Muscle layer of duodenum (tissue), 2 donors: ENCODE measurements at regions not wholly inside any gene's neighbourhood (a gene's known extent, or its start where the extent isn't known, plus 50 kb on each side); places are given as distances from the start of the nearest gene placed in this dataset.

Experiments used
- H3K27ac ChIP-seq: one replicate; pipeline ENCODE4 v1.7.0; 2013; ENCODE audit warnings: mild to moderate bottlenecking, low read length
- H3K27me3 ChIP-seq: one replicate; pipeline ENCODE4 v1.7.0; 2013; ENCODE audit warnings: low read depth, mild to moderate bottlenecking, control low read depth, low read length
- H3K36me3 ChIP-seq, 2 donors: one replicate each; pipeline ENCODE4 v1.7.0; 2013; ENCODE audit warnings: low read length in 2 of 2, control low read depth in 1 of 2, mild to moderate bottlenecking in 1 of 2; ENCODE audit not compliant: insufficient read depth in 2 of 2, control insufficient read depth in 1 of 2
- H3K4me1 ChIP-seq, 2 donors: one replicate each; pipeline ENCODE4 v1.7.0; 2013; ENCODE audit warnings: low read length in 2 of 2, mild to moderate bottlenecking in 2 of 2, control low read depth in 1 of 2, moderate library complexity in 1 of 2; ENCODE audit not compliant: insufficient read depth in 2 of 2, control insufficient read depth in 1 of 2
- H3K4me3 ChIP-seq, 2 donors: one replicate each; pipeline ENCODE4 v1.7.0; 2013; ENCODE audit warnings: low read length in 2 of 2, low read depth in 1 of 2, mild to moderate bottlenecking in 1 of 2
- H3K9me3 ChIP-seq, 2 donors: one replicate each; pipeline ENCODE4 v1.7.0; 2013; ENCODE audit warnings: low read length in 2 of 2, control low read depth in 1 of 2, mild to moderate bottlenecking in 1 of 2; ENCODE audit not compliant: control insufficient read depth in 1 of 2
- donor health status: healthy.

DNA sequence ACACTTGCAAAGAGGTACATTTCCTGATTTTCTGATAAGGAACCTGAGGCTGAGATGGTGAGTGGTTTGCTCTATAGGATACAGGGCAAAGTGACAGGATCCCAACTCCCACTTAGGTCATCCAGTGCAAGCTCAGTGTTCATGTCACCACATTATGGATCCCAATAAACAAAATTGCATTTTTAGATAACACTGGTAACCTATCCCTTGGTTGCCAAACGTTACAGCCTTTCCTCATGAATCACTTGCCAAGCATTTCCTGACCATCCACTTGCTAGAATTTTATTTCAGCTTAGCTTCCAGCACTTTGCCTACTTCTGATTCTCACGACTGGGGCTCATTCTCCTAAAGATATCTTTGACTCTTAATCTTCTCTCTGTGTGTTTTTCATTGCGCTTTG is 131.4 kb upstream of the ODAD2 start:
- H3K27me3 ChIP-seq: no peaks in the 10 kb centered on the region
- peaks cover 0 to 9% of the 10 kb centered on the region in 2 donors for H3K36me3 ChIP-seq
- no peaks in the 10 kb centered on the region for H3K4me1 ChIP-seq
- H3K4me3 ChIP-seq: no peak overlapping the region
- no peaks in the 10 kb centered on the region for H3K9me3 ChIP-seq
- no peak overlapping the region for H3K27ac ChIP-seq

DNA sequence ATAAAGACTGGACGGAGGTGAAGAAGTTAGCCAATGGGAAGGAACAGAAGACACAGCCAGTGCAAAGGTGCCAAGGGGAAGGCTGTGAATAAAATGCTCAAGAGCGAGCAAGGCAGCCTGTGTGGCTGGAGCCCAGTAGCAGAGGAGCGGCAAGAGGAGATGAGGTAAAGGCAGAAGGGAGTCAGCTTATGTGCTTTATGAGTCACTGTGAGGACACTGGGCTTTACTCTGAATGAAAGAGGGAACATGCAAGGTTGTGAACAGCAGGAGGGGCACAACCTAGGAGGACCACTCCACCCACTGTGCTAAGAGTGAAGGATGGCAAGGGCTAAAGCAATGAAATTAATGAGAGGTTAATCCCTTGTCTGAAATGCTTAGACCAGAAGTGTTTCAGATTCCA is 129.0 kb upstream of the ODAD2 start:
- Histone ChIP-seq H3K4me3 (no peak overlapping the region), H3K9me3 (no peaks in the 10 kb centered on the region), H3K27me3 (no peaks in the 10 kb centered on the region), H3K4me1 (no peaks in the 10 kb centered on the region), H3K36me3 (peaks cover 0 to 9% of the 10 kb centered on the region in 2 donors), H3K27ac (no peak overlapping the region)

DNA sequence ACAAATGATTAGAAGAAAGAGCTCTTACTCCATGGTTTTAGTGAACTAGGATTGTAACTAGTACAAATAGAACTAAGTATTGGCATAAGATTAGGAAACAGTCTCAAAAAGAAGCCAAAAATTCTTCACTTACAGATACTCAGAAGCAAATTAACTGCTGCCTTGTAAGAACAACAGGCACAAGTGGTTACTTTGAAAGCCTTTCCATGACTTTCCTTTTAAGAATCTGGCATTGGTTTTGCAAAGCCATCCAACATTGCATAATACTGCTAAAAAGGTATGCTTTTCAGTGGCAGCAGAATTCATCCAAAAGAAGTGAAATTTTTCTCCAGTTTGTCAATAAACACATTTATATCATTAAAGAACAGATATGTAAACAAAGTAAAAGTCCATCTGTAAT is 126.8 kb upstream of the ODAD2 start:
- H3K9me3 ChIP-seq: no peaks in the 10 kb centered on the region
- no peaks in the 10 kb centered on the region for H3K27me3 ChIP-seq
- H3K4me1 ChIP-seq: no peaks in the 10 kb centered on the region
- H3K36me3 ChIP-seq: peaks cover 0 to 16% of the 10 kb centered on the region in 2 donors
- no peak overlapping the region for H3K4me3 ChIP-seq
- H3K27ac ChIP-seq: no peak overlapping the region

DNA sequence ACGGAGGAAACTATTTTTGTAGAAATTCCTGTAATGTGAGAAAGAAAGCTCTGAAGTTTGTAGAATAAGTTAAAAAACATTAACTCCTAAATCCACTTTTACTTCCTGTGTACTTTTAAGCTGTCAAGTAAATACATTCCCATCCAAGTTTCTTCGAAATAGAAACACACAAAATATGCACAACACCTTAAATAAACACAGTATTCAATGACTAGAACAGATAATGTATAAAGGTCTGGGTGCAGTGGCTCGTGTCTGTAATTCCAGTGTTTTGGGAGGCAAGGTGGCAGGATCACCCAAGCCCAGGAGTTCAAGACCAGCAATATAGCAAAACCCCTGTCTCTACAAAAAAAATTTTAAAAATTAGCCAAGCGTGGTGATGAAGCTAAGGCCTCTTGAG is 121.9 kb upstream of the ODAD2 start:
- Histone ChIP-seq H3K27me3 (no peaks in the 10 kb centered on the region), H3K4me3 (no peak overlapping the region), H3K36me3 (peaks cover 0 to 11% of the 10 kb centered on the region in 2 donors), H3K4me1 (peaks cover 0 to 5% of the 10 kb centered on the region in 2 donors), H3K27ac (no peak overlapping the region), H3K9me3 (no peaks in the 10 kb centered on the region)

DNA sequence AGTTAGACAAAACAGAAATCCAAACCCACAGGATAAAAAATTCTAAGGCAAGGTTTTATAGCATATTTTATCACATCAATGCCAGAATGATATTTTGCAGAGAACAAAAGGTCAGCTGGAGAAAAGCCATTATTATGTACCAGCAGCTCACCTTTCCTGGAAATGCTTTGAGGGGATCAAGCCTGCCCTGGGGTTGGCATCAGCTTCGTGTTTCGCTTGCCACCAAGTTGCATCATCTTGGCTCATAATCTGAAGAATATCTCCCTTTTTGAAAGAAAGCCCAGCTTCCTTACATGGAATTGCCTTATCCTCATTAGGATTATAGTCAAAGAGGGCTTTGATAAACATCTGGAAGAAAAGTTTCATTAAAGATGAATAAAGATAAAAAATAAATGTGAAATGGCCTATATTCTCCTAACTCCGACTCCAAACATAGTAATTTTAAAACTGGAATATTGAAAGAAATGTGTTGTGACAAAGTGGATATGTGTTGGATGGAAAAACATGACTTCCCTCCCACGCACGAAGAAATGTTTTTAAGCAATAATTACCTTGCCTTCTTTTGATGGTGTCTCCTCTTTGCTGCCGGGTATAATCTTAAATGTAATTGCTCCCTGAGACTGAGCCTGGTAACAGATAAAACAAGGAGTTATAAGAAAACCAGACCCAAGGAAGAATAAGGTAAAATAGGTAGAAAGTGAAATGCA is 121.3 kb upstream of the ODAD2 start:
- Histone ChIP-seq H3K36me3 (peaks cover 0 to 11% of the 10 kb centered on the region in 2 donors), H3K4me1 (peaks cover 0 to 5% of the 10 kb centered on the region in 2 donors), H3K4me3 (no peak overlapping the region), H3K9me3 (no peaks in the 10 kb centered on the region), H3K27me3 (no peaks in the 10 kb centered on the region), H3K27ac (no peak overlapping the region)

DNA sequence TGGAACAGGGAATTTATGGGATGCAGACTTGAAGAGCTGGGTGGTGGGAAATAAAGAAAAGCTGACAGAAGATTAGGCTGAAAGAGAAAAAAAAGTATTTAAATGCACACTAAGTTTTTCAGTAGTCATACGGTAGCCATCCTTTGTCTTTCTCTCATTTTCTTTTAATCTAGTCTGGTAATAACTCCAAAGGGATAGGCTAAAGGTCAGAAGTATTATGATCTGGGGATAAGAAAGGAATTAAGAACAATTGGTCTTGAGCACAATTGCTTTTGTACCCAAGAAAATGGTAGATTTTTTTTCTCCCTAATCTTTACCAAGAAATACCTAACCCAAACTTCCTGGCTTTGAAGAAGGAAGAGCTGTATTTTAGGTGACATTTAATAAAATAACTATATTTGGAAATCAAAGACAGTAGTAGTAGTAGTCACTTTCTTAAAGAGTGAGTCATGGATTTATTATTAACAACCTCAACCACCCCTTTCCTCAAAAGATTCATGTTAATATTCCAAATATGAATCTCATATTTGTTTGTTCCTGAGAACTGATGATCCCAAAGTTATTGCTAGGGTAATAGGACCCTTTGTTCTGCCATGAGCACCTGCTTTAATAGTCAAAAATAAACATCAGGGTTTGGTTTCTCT is 120.2 kb upstream of the ODAD2 start:
- no peaks in the 10 kb centered on the region for H3K9me3 ChIP-seq
- H3K4me3 ChIP-seq: no peak overlapping the region
- peaks cover 0 to 11% of the 10 kb centered on the region in 2 donors for H3K36me3 ChIP-seq
- H3K27me3 ChIP-seq: no peaks in the 10 kb centered on the region
- H3K4me1 ChIP-seq: peaks cover 0 to 5% of the 10 kb centered on the region in 2 donors
- H3K27ac ChIP-seq: no peak overlapping the region

DNA sequence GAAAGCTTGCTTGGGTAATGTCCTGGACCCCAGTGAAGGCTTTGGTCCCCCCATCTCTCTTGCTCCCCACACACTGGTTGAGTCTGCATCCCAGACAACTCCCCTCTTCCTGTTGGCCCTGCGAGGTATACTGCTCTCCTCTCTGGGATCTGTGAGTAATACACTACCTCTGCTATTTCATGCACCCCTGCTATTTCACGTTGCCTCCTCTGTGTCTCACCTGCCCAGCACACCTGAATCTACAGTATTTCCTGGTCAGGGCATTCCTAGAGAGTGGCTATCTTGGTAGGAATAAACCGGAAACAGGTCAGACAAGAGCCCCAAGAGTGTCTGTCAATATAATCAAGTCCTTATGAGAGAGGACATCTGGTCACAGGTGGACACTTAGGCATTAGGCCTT is 114.3 kb upstream of the ODAD2 start:
- H3K9me3 ChIP-seq: no peaks in the 10 kb centered on the region
- H3K27me3 ChIP-seq: no peaks in the 10 kb centered on the region
- no peaks in the 10 kb centered on the region for H3K36me3 ChIP-seq
- H3K27ac ChIP-seq: no peak overlapping the region
- H3K4me3 ChIP-seq: no peak overlapping the region
- H3K4me1 ChIP-seq: no peaks in the 10 kb centered on the region

DNA sequence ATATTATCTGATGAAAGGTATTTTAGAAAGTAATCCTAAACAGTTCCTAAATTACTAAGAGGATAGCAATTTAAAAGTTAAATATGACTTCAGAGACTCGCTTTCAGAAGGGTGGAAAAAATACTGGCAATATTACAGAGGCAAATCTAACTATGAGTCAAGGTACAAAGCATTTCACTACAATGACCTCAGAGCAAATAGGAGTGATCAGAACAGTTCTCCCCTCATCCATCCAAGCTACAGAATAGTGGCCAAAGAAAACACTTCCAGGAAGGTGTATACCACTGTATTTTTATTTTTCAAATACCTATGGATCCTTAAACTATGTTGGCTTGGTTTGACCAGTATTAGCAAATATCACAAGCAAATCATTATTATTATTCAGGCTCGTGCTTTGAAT is 112.8 kb upstream of the ODAD2 start:
- no peaks in the 10 kb centered on the region for H3K4me1 ChIP-seq
- H3K27me3 ChIP-seq: no peaks in the 10 kb centered on the region
- H3K27ac ChIP-seq: no peak overlapping the region
- H3K9me3 ChIP-seq: no peaks in the 10 kb centered on the region
- H3K4me3 ChIP-seq: no peak overlapping the region
- H3K36me3 ChIP-seq: no peaks in the 10 kb centered on the region

DNA sequence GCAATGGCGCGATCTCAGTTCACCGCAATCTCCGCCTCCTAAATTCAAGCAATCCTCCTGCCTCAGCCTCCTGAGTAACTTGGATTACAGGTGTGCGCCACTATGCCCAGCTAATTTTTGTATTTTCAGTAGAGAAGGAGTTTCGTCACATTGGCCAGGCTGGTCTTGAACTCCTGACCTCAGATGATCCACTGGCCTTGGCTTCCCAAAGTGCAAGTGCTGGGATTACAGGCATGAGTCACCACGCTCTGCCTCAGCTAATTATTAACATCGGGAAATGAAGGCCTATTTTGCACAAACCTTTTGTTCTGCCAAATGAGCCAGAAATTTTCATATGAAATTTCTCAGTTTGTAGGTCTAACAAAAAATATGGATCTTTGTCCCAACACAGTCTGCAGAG is 106.7 kb upstream of the ODAD2 start:
- H3K27me3 ChIP-seq: no peaks in the 10 kb centered on the region
- no peak overlapping the region for H3K27ac ChIP-seq
- no peaks in the 10 kb centered on the region for H3K9me3 ChIP-seq
- no peaks in the 10 kb centered on the region for H3K36me3 ChIP-seq
- H3K4me1 ChIP-seq: no peaks in the 10 kb centered on the region
- H3K4me3 ChIP-seq: no peak overlapping the region

DNA sequence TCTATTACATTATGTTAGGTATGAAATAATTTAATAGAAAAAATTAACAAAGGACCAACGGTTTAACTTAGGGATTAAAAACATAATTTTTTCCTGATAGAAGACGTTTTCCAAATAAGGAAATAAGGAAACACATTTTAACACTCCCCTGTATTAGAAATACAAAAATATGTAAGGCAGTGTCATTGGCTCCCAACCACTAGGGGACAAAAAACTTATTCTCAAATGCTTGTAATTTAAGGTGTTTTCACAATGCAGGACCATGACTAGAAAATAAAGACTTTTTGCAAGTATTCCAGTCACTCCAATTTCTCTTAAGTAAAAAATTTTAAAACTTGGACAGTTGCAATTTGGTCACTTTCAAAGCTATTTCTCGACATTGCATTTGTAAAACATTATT is 98.8 kb upstream of the ODAD2 start:
- no peaks in the 10 kb centered on the region for H3K27me3 ChIP-seq

DNA sequence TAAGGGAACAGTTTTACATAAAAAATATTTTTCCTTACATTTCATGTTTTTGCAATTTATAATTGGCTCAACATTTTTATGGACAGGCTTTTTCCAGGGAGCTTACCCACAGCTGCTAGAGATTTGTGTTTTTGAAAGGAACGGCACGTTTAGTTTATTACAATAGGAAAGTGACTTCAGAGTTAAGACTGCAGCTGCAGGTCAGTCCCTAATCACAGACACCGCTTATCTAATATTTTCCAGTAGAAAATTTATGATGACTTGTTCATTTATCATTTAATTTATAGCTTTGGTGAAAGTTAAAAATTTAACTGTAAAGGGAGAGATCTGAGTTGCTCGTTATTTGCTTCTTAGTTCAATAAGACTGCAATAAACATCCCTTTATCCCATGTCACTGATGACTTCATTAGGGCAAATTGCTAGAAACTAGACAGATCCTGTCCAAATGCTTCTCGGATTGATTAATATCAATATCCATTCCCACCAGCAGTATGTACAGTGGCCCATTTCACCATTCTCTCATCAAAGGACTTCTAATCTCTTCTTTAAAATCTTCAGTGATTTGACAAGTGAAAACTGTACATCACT is 97.0 kb upstream of the ODAD2 start:
- no peaks in the 10 kb centered on the region for H3K36me3 ChIP-seq
- H3K4me1 ChIP-seq: no peaks in the 10 kb centered on the region
- no peaks in the 10 kb centered on the region for H3K27me3 ChIP-seq
- H3K27ac ChIP-seq: no peak overlapping the region
- no peaks in the 10 kb centered on the region for H3K9me3 ChIP-seq
- H3K4me3 ChIP-seq: no peak overlapping the region

More for the DNA sequence above, 98.8 kb upstream of the ODAD2 start:
- no peak overlapping the region for H3K4me3 ChIP-seq
- no peaks in the 10 kb centered on the region for H3K36me3 ChIP-seq
- H3K9me3 ChIP-seq: no peaks in the 10 kb centered on the region
- H3K27ac ChIP-seq: no peak overlapping the region
- H3K4me1 ChIP-seq: no peaks in the 10 kb centered on the region
